ENCODE measurements at regions not wholly inside any gene's neighbourhood (a gene's known extent, or its start where the extent isn't known, plus 50 kb on each side); places are given as distances from the start of the nearest gene placed in this dataset.

DNA sequence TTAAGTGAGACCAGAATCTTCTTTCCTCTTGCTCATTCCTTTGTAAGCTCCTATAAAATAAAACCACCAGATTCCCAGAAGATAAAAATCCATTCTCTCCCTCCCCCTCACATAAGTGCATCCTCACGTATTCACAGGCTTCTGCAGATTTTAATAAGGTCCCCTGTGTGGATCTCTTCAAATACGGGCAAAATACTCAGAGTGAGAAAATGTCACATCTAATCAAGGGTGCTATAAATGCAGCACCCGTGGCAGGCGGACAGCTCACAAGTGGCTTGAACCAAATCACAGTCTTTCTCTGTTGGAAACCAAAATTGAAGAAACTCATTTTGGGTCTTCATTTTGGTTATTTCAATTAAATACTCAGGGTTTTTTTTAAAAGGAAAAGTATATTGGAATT, 212.9 kb upstream of the CMC1 start:
- TF ChIP-seq POLR2A (IDR thresholded peaks at IDR 0.05) (no peak), POLR2AphosphoS5 (IDR thresholded peaks at IDR 0.05) (no peak)
- TF ChIP-seq, protein P1, sequence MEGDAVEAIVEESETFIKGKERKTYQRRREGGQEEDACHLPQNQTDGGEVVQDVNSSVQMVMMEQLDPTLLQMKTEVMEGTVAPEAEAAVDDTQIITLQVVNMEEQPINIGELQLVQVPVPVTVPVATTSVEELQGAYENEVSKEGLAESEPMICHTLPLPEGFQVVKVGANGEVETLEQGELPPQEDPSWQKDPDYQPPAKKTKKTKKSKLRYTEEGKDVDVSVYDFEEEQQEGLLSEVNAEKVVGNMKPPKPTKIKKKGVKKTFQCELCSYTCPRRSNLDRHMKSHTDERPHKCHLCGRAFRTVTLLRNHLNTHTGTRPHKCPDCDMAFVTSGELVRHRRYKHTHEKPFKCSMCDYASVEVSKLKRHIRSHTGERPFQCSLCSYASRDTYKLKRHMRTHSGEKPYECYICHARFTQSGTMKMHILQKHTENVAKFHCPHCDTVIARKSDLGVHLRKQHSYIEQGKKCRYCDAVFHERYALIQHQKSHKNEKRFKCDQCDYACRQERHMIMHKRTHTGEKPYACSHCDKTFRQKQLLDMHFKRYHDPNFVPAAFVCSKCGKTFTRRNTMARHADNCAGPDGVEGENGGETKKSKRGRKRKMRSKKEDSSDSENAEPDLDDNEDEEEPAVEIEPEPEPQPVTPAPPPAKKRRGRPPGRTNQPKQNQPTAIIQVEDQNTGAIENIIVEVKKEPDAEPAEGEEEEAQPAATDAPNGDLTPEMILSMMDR (IDR thresholded peaks at IDR 0.05): no peak
